ENCODE measurements at regions not wholly inside any gene's neighbourhood (a gene's known extent, or its start where the extent isn't known, plus 50 kb on each side); places are given as distances from the start of the nearest gene placed in this dataset.

DNA sequence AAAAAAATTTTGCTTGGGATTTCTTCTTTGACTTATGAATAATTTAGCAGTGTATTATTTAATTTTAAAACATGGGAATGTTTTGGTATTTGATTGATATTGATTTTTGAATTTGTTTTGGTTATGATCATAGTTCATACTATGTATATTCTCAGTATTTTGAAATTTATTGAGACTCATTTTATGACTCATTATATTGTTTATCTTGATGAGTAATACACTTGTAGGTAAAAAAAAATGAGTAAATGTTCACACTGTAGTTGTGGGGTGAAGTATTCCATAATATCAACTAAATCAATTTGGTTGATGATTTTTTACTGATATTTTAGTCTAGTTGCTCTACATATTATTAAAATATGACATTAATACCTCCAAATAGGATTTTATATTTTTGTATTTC lies 1142.2 kb downstream of the ADGRL3 start:
- H3K27ac ChIP-seq (ENCODE audit: low read length): no peak overlapping the region
- H3F3A ChIP-seq (ENCODE audit: insufficient read depth, low read length): peaks cover 10% of the 10 kb centered on the region; the same call in 1 of the 2 replicates
- no peak overlapping the region for H3K9ac ChIP-seq (ENCODE audit: low read length)
- H2AFZ ChIP-seq (ENCODE audit: low read length): no peak overlapping the region
- H3K27me3 ChIP-seq (replicated peaks; ENCODE audit: insufficient read depth, low read length): no peaks in the 10 kb centered on the region
- no peak overlapping the region for H3K4me3 ChIP-seq (ENCODE audit: low read length)
- no peak overlapping the region for H3K4me2 ChIP-seq (ENCODE audit: low read depth, low read length)
- DNase-seq: no peak
- H3K79me2 ChIP-seq (ENCODE audit: low read length): no peaks in the 10 kb centered on the region
- H3K9me3 ChIP-seq (replicated peaks; ENCODE audit: insufficient read depth, low read length): no peaks in the 10 kb centered on the region
- H3K4me1 ChIP-seq (ENCODE audit: low read length): peaks cover 11% of the 10 kb centered on the region
- no peak for TF ChIP-seq EZH2 (optimal IDR thresholded peaks at IDR 0.05; ENCODE audit: low read depth, low read length)
- TF ChIP-seq, protein P1, sequence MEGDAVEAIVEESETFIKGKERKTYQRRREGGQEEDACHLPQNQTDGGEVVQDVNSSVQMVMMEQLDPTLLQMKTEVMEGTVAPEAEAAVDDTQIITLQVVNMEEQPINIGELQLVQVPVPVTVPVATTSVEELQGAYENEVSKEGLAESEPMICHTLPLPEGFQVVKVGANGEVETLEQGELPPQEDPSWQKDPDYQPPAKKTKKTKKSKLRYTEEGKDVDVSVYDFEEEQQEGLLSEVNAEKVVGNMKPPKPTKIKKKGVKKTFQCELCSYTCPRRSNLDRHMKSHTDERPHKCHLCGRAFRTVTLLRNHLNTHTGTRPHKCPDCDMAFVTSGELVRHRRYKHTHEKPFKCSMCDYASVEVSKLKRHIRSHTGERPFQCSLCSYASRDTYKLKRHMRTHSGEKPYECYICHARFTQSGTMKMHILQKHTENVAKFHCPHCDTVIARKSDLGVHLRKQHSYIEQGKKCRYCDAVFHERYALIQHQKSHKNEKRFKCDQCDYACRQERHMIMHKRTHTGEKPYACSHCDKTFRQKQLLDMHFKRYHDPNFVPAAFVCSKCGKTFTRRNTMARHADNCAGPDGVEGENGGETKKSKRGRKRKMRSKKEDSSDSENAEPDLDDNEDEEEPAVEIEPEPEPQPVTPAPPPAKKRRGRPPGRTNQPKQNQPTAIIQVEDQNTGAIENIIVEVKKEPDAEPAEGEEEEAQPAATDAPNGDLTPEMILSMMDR (IDR thresholded peaks at IDR 0.05; ENCODE audit: low read length): no peak
- no peak for TF ChIP-seq EZH2phosphoT487 (IDR thresholded peaks at IDR 0.05; ENCODE audit: low read length)
- no peaks in the 10 kb centered on the region for H4K20me1 ChIP-seq (ENCODE audit: insufficient read depth, low read length)
- no peaks in the 10 kb centered on the region for H3K36me3 ChIP-seq (replicated peaks; ENCODE audit: insufficient read depth, low read length)
- no peaks in the 10 kb centered on the region for H3K9me2 ChIP-seq (replicated peaks; ENCODE audit: insufficient read depth, low read length)

DNA sequence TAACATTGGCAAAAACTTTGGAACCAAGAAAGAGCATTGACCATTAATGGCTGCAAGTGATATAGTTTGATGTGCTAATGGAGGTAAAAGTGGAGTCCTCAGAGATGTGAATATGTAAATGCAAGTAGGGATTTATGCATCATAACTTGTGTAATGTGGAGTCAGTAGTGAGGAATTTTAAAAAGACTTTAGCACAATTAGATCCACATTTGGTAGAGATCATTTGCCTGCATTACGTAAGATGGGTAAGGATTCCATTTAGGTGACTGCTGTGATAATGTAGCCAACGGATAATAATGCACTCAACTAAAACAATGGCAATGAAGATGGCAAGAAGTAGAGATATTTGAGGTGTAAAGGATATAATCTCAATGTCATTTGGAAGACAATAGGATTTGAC lies 1128.4 kb downstream of the ADGRL3 start:
- Histone ChIP-seq H3K9me3 (replicated peaks; ENCODE audit: insufficient read depth, low read length) (no peaks in the 10 kb centered on the region), H3K27ac (ENCODE audit: low read length) (no peak overlapping the region), H4K20me1 (ENCODE audit: insufficient read depth, low read length) (no peaks in the 10 kb centered on the region), H3K4me3 (ENCODE audit: low read length) (no peak overlapping the region), H3K4me1 (ENCODE audit: low read length) (no peaks in the 10 kb centered on the region), H3F3A (ENCODE audit: insufficient read depth, low read length) (no peaks in the 10 kb centered on the region), H3K4me2 (ENCODE audit: low read depth, low read length) (no peak overlapping the region), H3K9ac (ENCODE audit: low read length) (no peak overlapping the region), H2AFZ (ENCODE audit: low read length) (no peak overlapping the region), H3K27me3 (replicated peaks; ENCODE audit: insufficient read depth, low read length) (no peaks in the 10 kb centered on the region), H3K79me2 (ENCODE audit: low read length) (no peaks in the 10 kb centered on the region), H3K9me2 (replicated peaks; ENCODE audit: insufficient read depth, low read length) (no peaks in the 10 kb centered on the region), H3K36me3 (replicated peaks; ENCODE audit: insufficient read depth, low read length) (no peaks in the 10 kb centered on the region)
- TF ChIP-seq, protein P1 (IDR thresholded peaks at IDR 0.05; ENCODE audit: low read length): no peak
- TF ChIP-seq EZH2 (optimal IDR thresholded peaks at IDR 0.05; ENCODE audit: low read depth, low read length) (no peak), EZH2phosphoT487 (IDR thresholded peaks at IDR 0.05; ENCODE audit: low read length) (no peak)
- DNase-seq: no peak

DNA sequence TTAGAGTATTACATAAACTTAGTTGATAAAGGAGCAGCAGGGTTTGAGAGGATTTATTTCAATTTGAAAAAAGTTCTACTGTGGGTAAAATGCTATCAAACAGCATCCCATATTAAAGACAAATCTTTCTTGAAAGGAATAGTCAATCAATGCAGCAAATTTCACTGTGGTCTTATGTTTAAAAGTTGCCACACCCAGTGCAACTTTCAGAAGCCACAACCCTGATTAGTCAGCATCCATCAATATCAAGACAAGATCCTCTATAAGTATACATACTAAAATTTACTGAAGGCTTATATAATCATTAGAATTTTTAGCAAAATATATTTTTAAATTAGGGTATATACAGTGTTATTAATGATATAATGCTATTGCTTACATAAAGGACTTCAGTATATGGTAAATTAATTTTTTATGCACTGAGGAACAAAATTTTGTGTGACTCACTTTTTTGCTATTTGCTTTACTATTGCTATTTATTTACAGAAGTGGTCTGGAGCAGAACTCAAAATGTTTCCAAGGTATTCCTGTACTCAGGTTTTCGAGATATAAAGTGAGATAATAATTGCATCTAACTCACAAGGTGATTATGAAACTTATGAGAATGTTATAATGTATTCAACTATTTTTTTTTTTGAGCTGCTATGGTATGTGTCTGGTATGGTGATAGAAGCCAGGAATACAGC lies 1127.6 kb downstream of the ADGRL3 start:
- Histone ChIP-seq H4K20me1 (ENCODE audit: insufficient read depth, low read length) (no peaks in the 10 kb centered on the region), H3K27me3 (replicated peaks; ENCODE audit: insufficient read depth, low read length) (no peaks in the 10 kb centered on the region), H3K4me2 (ENCODE audit: low read depth, low read length) (no peak overlapping the region), H2AFZ (ENCODE audit: low read length) (no peak overlapping the region), H3K36me3 (replicated peaks; ENCODE audit: insufficient read depth, low read length) (no peaks in the 10 kb centered on the region), H3K9ac (ENCODE audit: low read length) (no peak overlapping the region), H3K9me2 (replicated peaks; ENCODE audit: insufficient read depth, low read length) (no peaks in the 10 kb centered on the region), H3K79me2 (ENCODE audit: low read length) (no peaks in the 10 kb centered on the region), H3K9me3 (replicated peaks; ENCODE audit: insufficient read depth, low read length) (no peaks in the 10 kb centered on the region), H3K4me3 (ENCODE audit: low read length) (no peak overlapping the region), H3K4me1 (ENCODE audit: low read length) (no peaks in the 10 kb centered on the region), H3F3A (ENCODE audit: insufficient read depth, low read length) (no peaks in the 10 kb centered on the region), H3K27ac (ENCODE audit: low read length) (no peak overlapping the region)
- TF ChIP-seq EZH2phosphoT487 (IDR thresholded peaks at IDR 0.05; ENCODE audit: low read length) (no peak), EZH2 (optimal IDR thresholded peaks at IDR 0.05; ENCODE audit: low read depth, low read length) (no peak)
- TF ChIP-seq, protein P1 (IDR thresholded peaks at IDR 0.05; ENCODE audit: low read length): no peak
- DNase-seq: no peak
